ENCODE measurements at regions not wholly inside any gene's neighbourhood (a gene's known extent, or its start where the extent isn't known, plus 50 kb on each side); places are given as distances from the start of the nearest gene placed in this dataset.
"Not testable (repeated sequence)": the region's sequence is repeated elsewhere in the genome, so short reads cannot be mapped to it uniquely, and the experiment has no call there.

GRCh38 chr5:34192923-34193262 is 149.9 kb upstream of the C1QTNF3 start:
- DNase-seq, POLR2A ChIA-PET, H3K4me1 Mint-ChIP-seq, H3K27ac Mint-ChIP-seq, H3K9me3 Mint-ChIP-seq, H3K4me3 Mint-ChIP-seq, H3K27me3 Mint-ChIP-seq, CTCF ChIA-PET: not testable (repeated sequence)
- H3K36me3 Mint-ChIP-seq (ENCODE audit: low read depth) = peaks cover 17% of the 10 kb centered on the region

- H3K27ac Mint-ChIP-seq, H3K9me3 Mint-ChIP-seq, H3K27me3 Mint-ChIP-seq, CTCF ChIA-PET, POLR2A ChIA-PET, H3K4me1 Mint-ChIP-seq, H3K4me3 Mint-ChIP-seq, DNase-seq: not testable (repeated sequence)
- peaks cover 15% of the 10 kb centered on the region for H3K36me3 Mint-ChIP-seq (ENCODE audit: low read depth)
These were observed 150.3 kb upstream of the C1QTNF3 start for GRCh38 chr5:34193297-34193696.

DNA sequence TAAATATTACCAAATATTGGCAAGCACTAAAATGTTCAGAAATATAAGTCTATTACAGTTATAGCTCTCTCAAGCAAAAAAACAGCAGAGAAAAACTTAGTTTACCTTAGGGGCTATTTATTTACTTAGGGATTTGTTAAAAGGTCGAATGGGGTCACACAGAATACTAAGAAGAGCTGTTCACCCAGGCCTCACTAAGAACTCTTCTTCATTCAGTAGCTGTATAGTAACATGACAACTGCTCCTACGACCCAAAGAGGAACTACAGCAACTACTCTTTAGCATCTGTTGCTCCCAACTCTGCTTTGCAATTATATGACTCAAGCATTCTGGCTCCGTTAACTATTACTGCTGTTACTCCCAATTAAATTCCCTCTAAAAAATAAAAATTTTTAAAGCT is 150.8 kb upstream of the C1QTNF3 start:
- H3K27me3 Mint-ChIP-seq, DNase-seq, POLR2A ChIA-PET, H3K9me3 Mint-ChIP-seq, H3K4me1 Mint-ChIP-seq, CTCF ChIA-PET, H3K4me3 Mint-ChIP-seq: not testable (repeated sequence)
- peaks cover 15% of the 10 kb centered on the region for H3K36me3 Mint-ChIP-seq (ENCODE audit: low read depth)
- peak overlapping the region; percentile 41 for H3K27ac Mint-ChIP-seq

DNA sequence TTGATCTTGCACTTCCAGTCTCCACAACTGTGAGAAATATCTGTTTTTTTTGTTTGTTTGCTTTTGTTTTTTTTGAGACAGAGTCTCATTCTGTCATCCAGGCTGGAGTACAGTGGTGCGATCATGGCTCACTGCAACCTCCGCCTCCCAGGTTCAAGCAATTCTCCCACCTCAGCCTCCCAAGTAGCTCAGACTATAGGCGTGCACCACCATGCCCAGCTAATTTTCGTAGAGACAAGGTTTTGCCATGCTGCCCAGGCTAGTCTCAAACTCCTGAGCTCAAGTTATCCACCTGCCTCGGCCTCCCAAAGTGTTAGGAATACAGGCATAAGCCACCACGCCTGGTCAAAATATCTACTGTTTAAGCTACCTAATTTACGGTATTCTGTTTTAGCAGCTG is 153.1 kb upstream of the C1QTNF3 start:
- H3K9me3 Mint-ChIP-seq; DNase-seq; POLR2A ChIA-PET; H3K4me3 Mint-ChIP-seq; H3K4me1 Mint-ChIP-seq; H3K36me3 Mint-ChIP-seq (ENCODE audit: low read depth); H3K27me3 Mint-ChIP-seq: not testable (repeated sequence)
- peak overlapping the region; percentile 31 for H3K27ac Mint-ChIP-seq
- CTCF ChIA-PET = interaction anchor here (0.6 kb wide), 1 partner anchor 329 kb away, joined by 4 read pairs; no protein-coding TSS in a partner anchor

GRCh38 chr5:34205347-34205746 is 162.3 kb upstream of the C1QTNF3 start:
- H3K27me3 Mint-ChIP-seq; H3K27ac Mint-ChIP-seq; H3K36me3 Mint-ChIP-seq (ENCODE audit: low read depth); DNase-seq; H3K4me3 Mint-ChIP-seq; POLR2A ChIA-PET; H3K9me3 Mint-ChIP-seq; H3K4me1 Mint-ChIP-seq; CTCF ChIA-PET: not testable (repeated sequence)

DNA sequence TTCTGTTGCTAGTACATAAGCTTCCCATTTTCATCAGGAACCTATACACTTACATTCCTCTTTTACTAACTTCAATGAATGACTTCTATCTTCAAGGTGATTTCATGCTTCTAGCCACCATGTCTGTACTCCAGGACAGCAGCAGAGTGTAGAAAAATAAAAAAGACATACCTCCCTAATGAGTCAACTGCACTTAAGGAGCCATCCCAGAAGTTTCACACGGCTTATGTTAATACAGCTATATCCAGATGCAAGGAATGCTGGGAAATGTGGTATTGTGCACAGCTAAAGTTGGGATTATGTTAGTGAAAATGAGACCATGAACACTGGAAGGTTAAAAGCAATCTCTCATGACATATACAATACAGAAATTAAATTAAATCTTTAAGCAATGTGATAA is 174.4 kb upstream of the C1QTNF3 start:
- H3K27me3 Mint-ChIP-seq; H3K36me3 Mint-ChIP-seq (ENCODE audit: low read depth); DNase-seq; CTCF ChIA-PET; H3K4me1 Mint-ChIP-seq; H3K27ac Mint-ChIP-seq; POLR2A ChIA-PET; H3K9me3 Mint-ChIP-seq; H3K4me3 Mint-ChIP-seq: not testable (repeated sequence)

DNA sequence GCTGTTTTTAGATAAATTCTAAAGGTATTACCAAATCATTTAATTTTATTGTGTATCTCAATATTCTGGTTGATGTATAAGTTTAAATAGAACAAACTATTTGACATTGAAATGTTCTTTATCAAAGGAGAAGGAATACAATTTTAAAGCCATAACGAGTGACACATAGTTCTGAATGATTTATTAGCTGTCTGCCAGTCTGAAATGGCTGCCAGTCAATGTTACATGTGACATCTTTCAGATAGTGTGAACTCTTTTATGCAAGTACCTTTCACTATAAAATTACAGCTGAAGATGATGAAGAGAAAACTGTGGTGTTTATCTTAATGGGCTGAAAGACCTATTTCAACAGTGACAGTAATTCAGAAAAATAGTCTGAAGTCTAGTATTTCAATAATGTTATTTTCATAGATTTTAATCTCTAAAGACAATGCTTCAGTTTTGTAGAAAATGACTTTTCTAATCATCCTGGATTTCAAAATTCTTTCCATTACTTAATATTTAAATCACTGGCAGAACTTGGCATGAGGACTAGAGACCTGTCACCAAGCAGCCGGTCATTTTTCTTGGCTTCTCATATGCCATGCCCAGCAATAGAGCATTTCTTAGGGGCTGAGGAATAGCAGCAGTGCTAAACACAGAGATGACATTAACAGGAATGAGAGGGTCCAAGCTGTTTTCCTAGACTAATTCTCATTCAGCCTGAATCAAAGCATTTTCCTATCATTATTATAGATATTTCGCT is 178.5 kb upstream of the C1QTNF3 start:
- H3K27me3 Mint-ChIP-seq; CTCF ChIA-PET; H3K27ac Mint-ChIP-seq; H3K9me3 Mint-ChIP-seq; POLR2A ChIA-PET; H3K36me3 Mint-ChIP-seq (ENCODE audit: low read depth); DNase-seq; H3K4me1 Mint-ChIP-seq; H3K4me3 Mint-ChIP-seq: not testable (repeated sequence)

DNA sequence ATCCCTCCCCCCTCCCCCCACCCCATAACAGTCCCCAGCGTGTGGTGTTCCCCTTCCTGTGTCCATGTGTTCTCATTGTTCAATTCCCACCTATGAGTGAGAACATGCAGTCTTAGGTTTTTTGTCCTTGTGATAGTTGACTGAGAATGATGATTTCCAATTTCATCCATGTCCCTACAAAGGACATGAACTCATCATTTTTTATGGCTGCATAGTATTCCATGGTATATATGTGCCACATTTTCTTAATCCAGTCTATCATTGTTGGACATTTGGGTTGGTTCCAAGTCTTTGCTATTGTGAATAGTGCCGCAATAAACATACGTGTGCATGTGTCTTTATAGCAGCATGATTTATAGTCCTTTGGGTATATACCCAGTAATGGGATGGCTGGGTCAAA is 180.1 kb upstream of the C1QTNF3 start:
- H3K27ac Mint-ChIP-seq; H3K4me3 Mint-ChIP-seq; H3K4me1 Mint-ChIP-seq; CTCF ChIA-PET; POLR2A ChIA-PET; H3K27me3 Mint-ChIP-seq; H3K36me3 Mint-ChIP-seq (ENCODE audit: low read depth); DNase-seq; H3K9me3 Mint-ChIP-seq: not testable (repeated sequence)

DNA sequence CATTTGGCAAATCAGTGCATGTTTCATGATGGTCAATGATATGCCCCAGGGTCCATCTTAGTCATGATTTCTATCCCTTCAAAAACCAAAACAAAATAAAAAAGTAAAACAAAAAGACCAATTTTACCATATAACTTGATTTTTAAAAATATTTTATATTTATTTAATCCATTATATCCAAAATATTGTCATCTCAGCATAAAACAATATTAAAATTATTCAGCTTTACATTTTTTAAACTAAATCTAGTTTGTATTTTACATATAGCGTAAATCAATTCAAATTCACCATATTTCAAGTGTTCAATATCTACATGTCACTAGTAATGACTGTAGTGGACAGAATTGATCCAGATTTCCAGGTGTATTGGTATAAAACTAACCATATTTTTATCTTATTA is 187.4 kb upstream of the C1QTNF3 start:
- H3K27ac Mint-ChIP-seq; H3K36me3 Mint-ChIP-seq (ENCODE audit: low read depth); H3K4me1 Mint-ChIP-seq; H3K27me3 Mint-ChIP-seq; CTCF ChIA-PET; H3K4me3 Mint-ChIP-seq; POLR2A ChIA-PET; H3K9me3 Mint-ChIP-seq; DNase-seq: not testable (repeated sequence)

DNA sequence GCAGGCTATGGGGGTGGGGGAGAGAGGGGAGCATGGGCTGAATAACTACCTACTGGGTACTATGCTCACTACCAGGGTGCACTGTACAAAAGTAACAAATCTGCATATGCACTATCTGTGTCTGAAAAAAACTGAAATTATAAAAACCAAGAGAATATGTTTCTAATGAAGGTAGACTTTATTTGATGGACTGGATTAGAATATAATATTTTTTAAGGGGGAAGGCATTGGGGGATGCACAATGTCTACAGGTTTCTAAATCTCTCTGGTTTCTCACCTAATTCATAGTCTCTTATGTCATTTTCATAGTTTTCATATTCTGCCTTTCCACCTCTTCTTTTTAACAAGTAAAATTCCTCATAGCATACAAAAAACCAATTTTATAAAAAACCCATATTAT is 200.8 kb upstream of the C1QTNF3 start:
- Mint-ChIP-seq H3K27ac (peak overlapping the region; percentile 94), H3K4me3 (peak overlapping the region; percentile 82), H3K4me1 (peaks cover 17% of the 10 kb centered on the region)
- CTCF ChIA-PET; H3K27me3 Mint-ChIP-seq; H3K36me3 Mint-ChIP-seq (ENCODE audit: low read depth); H3K9me3 Mint-ChIP-seq; DNase-seq; POLR2A ChIA-PET: not testable (repeated sequence)

DNA sequence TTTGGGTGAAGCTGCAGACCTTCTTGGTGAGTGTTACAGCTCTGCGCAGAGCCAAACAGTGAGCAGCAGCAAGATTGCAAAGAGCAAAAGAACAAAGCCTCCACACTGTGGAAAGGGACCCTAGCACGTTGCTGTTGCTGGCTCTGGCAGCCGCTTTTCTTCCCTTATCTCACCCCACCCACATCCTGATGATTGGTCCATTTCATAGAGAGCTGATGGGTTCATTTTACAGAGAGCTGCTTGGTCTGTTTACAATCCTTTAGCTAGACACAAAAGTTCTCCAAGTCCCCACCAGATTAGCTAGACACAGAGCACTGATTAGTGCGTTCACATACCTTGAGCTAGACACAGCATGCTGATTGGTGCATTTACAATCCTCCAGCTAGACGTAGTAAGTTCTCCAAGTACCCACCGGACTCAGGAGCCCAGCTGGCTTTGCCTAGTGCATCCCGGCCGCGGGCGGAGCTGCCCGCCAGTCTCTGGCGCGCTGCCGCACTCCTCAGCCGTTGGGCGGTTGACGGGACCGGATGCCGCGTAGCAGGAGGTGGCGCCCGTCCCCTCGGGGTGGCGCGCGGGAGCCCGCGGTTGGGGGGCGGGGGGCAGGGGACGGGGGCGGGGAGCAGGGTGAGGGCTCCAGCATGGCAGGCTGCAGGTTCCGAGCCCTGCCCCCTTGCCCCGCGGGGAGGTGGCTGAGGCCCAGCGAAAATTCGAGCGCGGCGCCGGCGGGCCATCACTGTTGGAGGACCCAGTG is 201.4 kb upstream of the C1QTNF3 start:
- DNase-seq = peak; percentile 81
- H3K9me3 Mint-ChIP-seq; H3K36me3 Mint-ChIP-seq (ENCODE audit: low read depth); H3K27me3 Mint-ChIP-seq; CTCF ChIA-PET; POLR2A ChIA-PET: not testable (repeated sequence)
- peak overlapping the region; percentile 94 for H3K27ac Mint-ChIP-seq
- H3K4me3 Mint-ChIP-seq = peak overlapping the region; percentile 82
- H3K4me1 Mint-ChIP-seq = peaks cover 17% of the 10 kb centered on the region

DNA sequence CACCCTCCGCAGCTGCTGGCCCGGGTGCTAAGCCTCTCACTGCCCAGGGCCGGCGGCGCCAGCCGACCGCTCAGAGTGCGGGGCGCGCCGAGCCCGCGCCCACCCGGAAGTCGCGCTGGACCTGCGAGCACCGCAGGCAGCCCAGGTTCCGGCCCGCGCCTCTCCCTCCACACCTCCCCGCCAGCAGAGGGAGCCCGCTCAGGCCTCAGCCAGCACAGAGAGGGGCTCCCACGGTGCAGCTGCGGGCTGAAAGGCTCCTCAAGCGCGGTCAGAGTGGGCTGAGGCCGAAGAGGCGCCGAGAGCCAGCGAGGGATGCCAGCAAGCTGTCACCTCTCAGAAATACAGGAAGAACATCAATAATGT is 202.0 kb upstream of the C1QTNF3 start:
- H3K27ac Mint-ChIP-seq; CTCF ChIA-PET; H3K4me3 Mint-ChIP-seq; H3K27me3 Mint-ChIP-seq; POLR2A ChIA-PET; H3K36me3 Mint-ChIP-seq (ENCODE audit: low read depth); H3K9me3 Mint-ChIP-seq; DNase-seq: not testable (repeated sequence)
- peaks cover 16% of the 10 kb centered on the region for H3K4me1 Mint-ChIP-seq

GRCh38 chr5:34245813-34246212 is 202.8 kb upstream of the C1QTNF3 start:
- H3K27me3 Mint-ChIP-seq; CTCF ChIA-PET; H3K9me3 Mint-ChIP-seq; DNase-seq; POLR2A ChIA-PET; H3K36me3 Mint-ChIP-seq (ENCODE audit: low read depth): not testable (repeated sequence)
- Mint-ChIP-seq H3K4me1 (peaks cover 15% of the 10 kb centered on the region), H3K27ac (peak overlapping the region; percentile 89), H3K4me3 (peak overlapping the region; percentile 78)

- DNase-seq; H3K4me1 Mint-ChIP-seq; H3K27ac Mint-ChIP-seq; H3K27me3 Mint-ChIP-seq; CTCF ChIA-PET; POLR2A ChIA-PET; H3K9me3 Mint-ChIP-seq; H3K36me3 Mint-ChIP-seq (ENCODE audit: low read depth); H3K4me3 Mint-ChIP-seq: not testable (repeated sequence)
These were observed 215.6 kb upstream of the C1QTNF3 start for GRCh38 chr5:34258598-34258997.

Measured in activated CD4-positive, alpha-beta T cell treated with anti-CD3 and anti-CD28 coated beads, Interleukin-2, amount 10 ng/mL, durations not matched to agents 7 days and 5 days (primary cell).